ENCODE measurements at regions not wholly inside any gene's neighbourhood (a gene's known extent, or its start where the extent isn't known, plus 50 kb on each side); places are given as distances from the start of the nearest gene placed in this dataset.

- no peak for TF ChIP-seq POLR2A (IDR thresholded peaks at IDR 0.05)
- no peak for TF ChIP-seq CTCF (IDR thresholded peaks at IDR 0.05)
Observed at GRCh38 chr5:175109058-175109755, 334.8 kb downstream of the DRD1 start.

All from ovary (tissue), 3 donors.